RWPE2 (cell line): ENCODE measurements at regions not wholly inside any gene's neighbourhood (a gene's known extent, or its start where the extent isn't known, plus 50 kb on each side); places are given as distances from the start of the nearest gene placed in this dataset.

Experiments
- ATAC-seq: fragments of 200-7000 bp; cut with Tn5 transposase; 3 replicates; pipeline ENCODE4 v1.9.1; 2021; ENCODE audit warnings: low read depth
- DNase-seq: peaks from one replicate; pipeline ENCODE4 v3.0.0-alpha.2; 2020; ENCODE audit warnings: low spot score
- H3K27ac ChIP-seq: fragments of 450-650 bp; 2 replicates; pipeline ENCODE4 v1.5.1; 2017; ENCODE audit warnings: mild to moderate bottlenecking; ENCODE audit not compliant: poor library complexity, severe bottlenecking
- H3K27me3 ChIP-seq: fragments of 250-450 bp; sonication (Bioruptor Pico); 2 replicates; pipeline ENCODE4 v1.5.1; 2021; ENCODE audit warnings: mild to moderate bottlenecking, moderate library complexity; ENCODE audit not compliant: insufficient read depth, poor library complexity, severe bottlenecking
- H3K36me3 ChIP-seq: fragments of 250-450 bp; sonication (Bioruptor Pico); 2 replicates; pipeline ENCODE4 v1.5.1; 2020; ENCODE audit warnings: low read depth, mild to moderate bottlenecking, moderate library complexity
- H3K4me1 ChIP-seq: fragments of 250-450 bp; sonication (Bioruptor Pico); 2 replicates; pipeline ENCODE4 v1.5.1; 2021; ENCODE audit warnings: mild to moderate bottlenecking, moderate library complexity; ENCODE audit not compliant: insufficient read depth, poor library complexity, severe bottlenecking
- H3K4me3 ChIP-seq: fragments of 250-450 bp; sonication (Bioruptor Pico); 2 replicates; pipeline ENCODE4 v1.5.1; 2021; ENCODE audit warnings: mild to moderate bottlenecking, moderate library complexity; ENCODE audit not compliant: severe bottlenecking
- H3K9me3 ChIP-seq: fragments of 250-450 bp; sonication (Bioruptor Pico); 2 replicates; pipeline ENCODE4 v1.5.1; 2021; ENCODE audit warnings: mild to moderate bottlenecking, moderate library complexity; ENCODE audit not compliant: severe bottlenecking
- CTCF ChIP-seq: fragments of 450-650 bp; IDR thresholded peaks from one replicate; pipeline ENCODE4 v1.5.1; 2017; ENCODE audit warnings: mild to moderate bottlenecking, moderate library complexity; ENCODE audit not compliant: poor library complexity, severe bottlenecking

- Histone ChIP-seq H3K9me3 (no peaks in the 10 kb centered on the region), H3K4me3 (no peak overlapping the region), H3K27ac (no peak overlapping the region), H3K27me3 (peaks cover 84% of the 10 kb centered on the region), H3K4me1 (no peaks in the 10 kb centered on the region), H3K36me3 (no peaks in the 10 kb centered on the region)
- no peak for TF ChIP-seq CTCF
- DNase-seq (peak; percentile 29), ATAC-seq (no peak)
Measured at GRCh38 chr17:79365351-79365750, 245.5 kb downstream of the RBFOX3 start.

DNA sequence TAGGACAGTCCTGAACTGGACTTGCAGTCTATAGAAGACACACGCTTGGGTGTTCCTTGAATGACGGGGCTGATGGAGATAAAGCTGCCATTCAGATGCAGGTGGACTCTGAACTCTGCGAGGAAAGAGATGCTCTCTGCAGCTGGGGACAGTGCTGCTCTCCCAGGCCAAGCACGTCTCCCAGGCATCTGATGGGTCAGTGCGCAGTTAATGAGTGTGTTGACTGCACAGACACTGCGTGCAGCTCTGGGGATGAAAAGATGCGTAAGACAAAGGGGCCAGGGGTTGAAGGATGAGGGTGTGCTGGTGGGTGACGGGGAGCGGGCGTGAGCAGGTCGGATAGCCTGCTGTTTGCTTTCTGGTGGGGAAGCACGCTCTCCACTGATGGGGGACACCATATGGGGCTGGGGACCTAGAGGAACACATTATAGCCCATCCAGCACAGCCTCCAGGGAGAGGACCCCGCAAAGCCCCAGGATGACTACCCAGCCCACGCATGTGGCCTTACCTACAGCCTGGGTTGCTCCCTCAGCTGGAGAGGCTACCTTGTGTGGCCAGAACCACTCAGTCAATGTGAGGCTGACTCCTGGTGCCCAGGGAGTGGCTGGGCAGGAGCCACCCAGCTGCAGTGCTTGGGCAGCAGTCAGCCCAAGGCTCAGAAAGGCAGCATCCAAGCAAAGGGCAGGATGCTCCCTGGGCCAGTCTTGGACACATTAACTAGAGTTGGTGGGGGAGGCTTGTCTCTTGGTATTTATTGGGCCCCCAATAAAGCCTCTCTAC, 246.3 kb downstream of the RBFOX3 start:
- Histone ChIP-seq H3K27ac (no peak overlapping the region), H3K27me3 (peaks cover 92% of the 10 kb centered on the region), H3K4me3 (no peak overlapping the region), H3K4me1 (no peaks in the 10 kb centered on the region), H3K36me3 (no peaks in the 10 kb centered on the region), H3K9me3 (no peaks in the 10 kb centered on the region)
- peak; percentile 47 for DNase-seq
- TF ChIP-seq CTCF, result no peak
- ATAC-seq, result no peak

- Histone ChIP-seq H3K4me1 (no peaks in the 10 kb centered on the region), H3K36me3 (no peaks in the 10 kb centered on the region), H3K27me3 (peaks cover 100% of the 10 kb centered on the region), H3K4me3 (no peak overlapping the region), H3K9me3 (no peaks in the 10 kb centered on the region), H3K27ac (no peak overlapping the region)
- no peak for TF ChIP-seq CTCF
- DNase-seq, result peak; percentile 45
- ATAC-seq, result no peak
Measured at GRCh38 chr17:79363552-79364275, 247.1 kb downstream of the RBFOX3 start.

DNA sequence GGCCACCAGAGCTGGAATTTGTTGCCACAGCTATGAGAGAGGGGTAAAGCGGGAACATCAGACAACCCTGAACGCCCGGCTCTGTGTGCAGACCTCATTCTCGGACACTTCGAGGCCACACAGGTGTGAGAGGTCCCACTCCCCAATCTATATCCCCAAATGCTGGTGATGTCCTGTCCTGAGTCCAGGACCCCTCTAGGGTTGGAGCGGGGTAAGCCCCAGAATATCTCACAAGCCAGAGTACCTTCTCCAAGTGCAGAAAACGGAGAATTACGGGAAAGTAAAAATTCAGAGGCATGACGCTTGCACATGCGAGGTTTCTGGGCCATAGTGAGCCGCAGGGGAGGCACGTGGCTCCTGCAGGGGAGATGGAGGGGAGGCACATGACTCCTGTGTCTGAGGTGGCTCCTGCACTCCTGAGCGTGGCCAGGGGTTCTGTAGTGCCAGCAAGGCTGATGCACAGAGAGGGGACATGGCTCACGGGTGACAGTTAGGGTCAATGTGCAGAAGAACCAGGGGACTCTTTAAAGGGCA, 248.0 kb downstream of the RBFOX3 start:
- no peak for ATAC-seq
- Histone ChIP-seq H3K4me3 (no peak overlapping the region), H3K36me3 (no peaks in the 10 kb centered on the region), H3K27me3 (peaks cover 100% of the 10 kb centered on the region), H3K4me1 (no peaks in the 10 kb centered on the region), H3K27ac (no peak overlapping the region), H3K9me3 (no peaks in the 10 kb centered on the region)
- DNase-seq, result peak; percentile 25
- no peak for TF ChIP-seq CTCF
